Nephron progenitor cell (in vitro differentiated cells): ENCODE measurements at regions not wholly inside any gene's neighbourhood (a gene's known extent, or its start where the extent isn't known, plus 50 kb on each side); places are given as distances from the start of the nearest gene placed in this dataset.

ENCODE experiments used
- DNase-seq: peaks from one replicate; pipeline ENCODE4 v3.0.0; 2021
- H3K27ac Mint-ChIP-seq: 2 replicates; pipeline ENCODE4 v1.8.0; 2021; ENCODE audit warnings: mild to moderate bottlenecking, moderate library complexity, mixed read lengths
- H3K27me3 Mint-ChIP-seq: 2 replicates; pipeline ENCODE4 v1.8.0; 2021; ENCODE audit warnings: mild to moderate bottlenecking, low read depth, mixed read lengths; ENCODE audit not compliant: poor library complexity
- H3K36me3 Mint-ChIP-seq: 2 replicates; pipeline ENCODE4 v1.8.0; 2021; ENCODE audit warnings: low read depth, mixed read lengths
- H3K4me1 Mint-ChIP-seq: 2 replicates; pipeline ENCODE4 v1.8.0; 2021; ENCODE audit warnings: mixed read lengths
- H3K4me3 Mint-ChIP-seq: 2 replicates; pipeline ENCODE4 v1.8.0; 2021; ENCODE audit warnings: mild to moderate bottlenecking, moderate library complexity, mixed read lengths
- H3K9me3 Mint-ChIP-seq: 2 replicates; pipeline ENCODE4 v1.8.0; 2021; ENCODE audit warnings: mild to moderate bottlenecking, moderate library complexity, mixed read lengths
- CTCF ChIP-seq: fragments of 200-600 bp; sonication (generic); IDR thresholded peaks from 2 replicates; pipeline ENCODE4 v1.5.0; 2021; ENCODE audit warnings: antibody characterized with exemption

- Mint-ChIP-seq H3K27ac (no peak overlapping the region), H3K27me3 (no peaks in the 10 kb centered on the region), H3K4me3 (no peak overlapping the region), H3K4me1 (no peaks in the 10 kb centered on the region), H3K9me3 (no peaks in the 10 kb centered on the region), H3K36me3 (no peaks in the 10 kb centered on the region)
- no peak for DNase-seq
- TF ChIP-seq CTCF: no peak
These were observed 152.7 kb downstream of the SUCNR1 start for GRCh38 chr3:152026033-152026556.

- DNase-seq: no peak
- no peaks in the 10 kb centered on the region for H3K4me1 Mint-ChIP-seq
- H3K4me3 Mint-ChIP-seq: no peak overlapping the region
- H3K27ac Mint-ChIP-seq: no peak overlapping the region
- peaks cover 3% of the 10 kb centered on the region for H3K27me3 Mint-ChIP-seq
- H3K9me3 Mint-ChIP-seq: peaks cover 20% of the 10 kb centered on the region
- H3K36me3 Mint-ChIP-seq: no peaks in the 10 kb centered on the region
- TF ChIP-seq CTCF: no peak
These were observed 156.9 kb downstream of the SUCNR1 start for GRCh38 chr3:152030320-152030719.

GRCh38 chr3:152031321-152031720, 157.9 kb downstream of the SUCNR1 start:
- H3K4me3 Mint-ChIP-seq: no peak overlapping the region
- no peak overlapping the region for H3K27ac Mint-ChIP-seq
- H3K36me3 Mint-ChIP-seq: no peaks in the 10 kb centered on the region
- no peaks in the 10 kb centered on the region for H3K4me1 Mint-ChIP-seq
- peaks cover 30% of the 10 kb centered on the region for H3K9me3 Mint-ChIP-seq
- no peak for DNase-seq
- peaks cover 3% of the 10 kb centered on the region for H3K27me3 Mint-ChIP-seq
- no peak for TF ChIP-seq CTCF

GRCh38 chr3:152037297-152037696, 163.9 kb downstream of the SUCNR1 start:
- Mint-ChIP-seq H3K27ac (no peak overlapping the region), H3K9me3 (peaks cover 59% of the 10 kb centered on the region), H3K4me3 (no peak overlapping the region), H3K4me1 (no peaks in the 10 kb centered on the region), H3K27me3 (peaks cover 3% of the 10 kb centered on the region), H3K36me3 (no peaks in the 10 kb centered on the region)
- DNase-seq: no peak
- no peak for TF ChIP-seq CTCF

GRCh38 chr3:152037953-152038352, 164.5 kb downstream of the SUCNR1 start:
- Mint-ChIP-seq H3K27me3 (peaks cover 3% of the 10 kb centered on the region), H3K36me3 (no peaks in the 10 kb centered on the region), H3K4me3 (no peak overlapping the region), H3K27ac (no peak overlapping the region), H3K9me3 (peaks cover 59% of the 10 kb centered on the region), H3K4me1 (no peaks in the 10 kb centered on the region)
- TF ChIP-seq CTCF: no peak
- no peak for DNase-seq

GRCh38 chr3:152038490-152038889, 165.0 kb downstream of the SUCNR1 start:
- Mint-ChIP-seq H3K9me3 (peaks cover 54% of the 10 kb centered on the region), H3K27me3 (peaks cover 3% of the 10 kb centered on the region), H3K4me1 (no peaks in the 10 kb centered on the region), H3K36me3 (no peaks in the 10 kb centered on the region), H3K4me3 (no peak overlapping the region), H3K27ac (no peak overlapping the region)
- DNase-seq: no peak
- TF ChIP-seq CTCF: no peak
